ENCODE measurements at regions not wholly inside any gene's neighbourhood (a gene's known extent, or its start where the extent isn't known, plus 50 kb on each side); places are given as distances from the start of the nearest gene placed in this dataset.

- Histone ChIP-seq H3K9ac (ENCODE audit: low read depth, low read length) (no peak overlapping the region), H2AK9ac (replicated peaks; ENCODE audit: low read depth, low read length, poor library complexity) (no peak overlapping the region), H2AFZ (replicated peaks; ENCODE audit: low read length, poor library complexity) (no peak overlapping the region), H2BK15ac (ENCODE audit: low read depth, low read length) (no peak overlapping the region), H3K4me3 (ENCODE audit: insufficient read depth, low read depth, low read length) (no peak overlapping the region), H4K8ac (ENCODE audit: low read depth in 2 of 2, low read length in 2 of 2) (no peak overlapping the region), H3K9me3 (ENCODE audit: control insufficient read depth, insufficient read depth, low read length) (no peaks in the 10 kb centered on the region), H2BK5ac (ENCODE audit: low read depth, low read length, poor library complexity, severe bottlenecking) (no peak overlapping the region), H3K36me3 (ENCODE audit: control insufficient read depth, insufficient read depth, low read length) (no peaks in the 10 kb centered on the region), H3K27ac (ENCODE audit: insufficient read depth, low read length) (no peak overlapping the region), H3K9me1 (ENCODE audit: insufficient read depth, low read length) (no peaks in the 10 kb centered on the region), H2BK120ac (ENCODE audit: low read depth, low read length) (no peak overlapping the region), H3K23ac (ENCODE audit: low read depth, low read length) (no peak overlapping the region), H3K56ac (ENCODE audit: extremely low read depth, insufficient read depth, low read length) (no peak overlapping the region), H4K91ac (ENCODE audit: insufficient read depth, low read depth, low read length) (no peak overlapping the region), H3K27me3 (ENCODE audit: control insufficient read depth, insufficient read depth, low read length) (no peaks in the 10 kb centered on the region), H3K14ac (replicated peaks; ENCODE audit: low read depth, low read length) (no peak overlapping the region), H2AK5ac (ENCODE audit: low read depth, low read length) (no peak overlapping the region), H4K5ac (ENCODE audit: low read depth, low read length) (no peak overlapping the region), H3K79me1 (ENCODE audit: low read depth in 1 of 2, low read length in 2 of 2) (no peaks in the 10 kb centered on the region), H3K18ac (ENCODE audit: low read depth, low read length) (no peak overlapping the region), H3K4me2 (ENCODE audit: low read depth, low read length) (no peak overlapping the region), H4K20me1 (ENCODE audit: insufficient read depth, low read length) (no peaks in the 10 kb centered on the region), H2BK20ac (ENCODE audit: low read depth, low read length) (no peak overlapping the region), H3K4me1 (ENCODE audit: control insufficient read depth, insufficient read depth, low read length) (no peaks in the 10 kb centered on the region), H3K4ac (ENCODE audit: low read depth, low read length) (no peak overlapping the region)
- no peak for DNase-seq
- POLR2A ChIA-PET (ENCODE audit: unreplicated experiment): no interaction called here
- in situ Hi-C loops (cut with MboI; ENCODE audit: low sequenced_read_pairs): no loop called here
- no peak for TF ChIP-seq SMC3 (IDR thresholded peaks at IDR 0.05; ENCODE audit: low read depth, low read length)
- no peak for TF ChIP-seq CEBPB (IDR thresholded peaks at IDR 0.05; ENCODE audit: low read depth, low read length)
- no peak for TF ChIP-seq RCOR1 (IDR thresholded peaks at IDR 0.05; ENCODE audit: insufficient replicate concordance, low read length)
- no peak for TF ChIP-seq BHLHE40 (IDR thresholded peaks at IDR 0.05; ENCODE audit: low read depth, low read length)
- WGBS, 2 experiments (ENCODE audit: extremely low coverage in 2 of 2, insufficient read length in 1 of 2): no CpG with 5 or more reads among the region's 3 CpGs
- BruUV-seq (replicated peaks): no TSS peak
- dilution Hi-C loops (cut with HindIII; ENCODE audit: low sequenced_read_pairs, unreplicated experiment): no loop called here
- ATAC-seq (ENCODE audit: low read depth): no peak
- CTCF ChIA-PET: interaction anchor here (0.5 to 1.7 kb wide), 4 partner anchors 138 to 986 kb away, joined by 3 to 4 read pairs (median 4); no protein-coding TSS in a partner anchor
- intact Hi-C loops (cut with micrococcal nuclease): loop anchor here (10.0 kb wide), 1 partner anchor 817 kb away; no protein-coding TSS in a partner anchor
Observed at GRCh38 chr4:138097912-138098600, 144.1 kb downstream of the SLC7A11 start.

All from IMR-90 (cell line).